HCT116 (cell line): ENCODE measurements at regions not wholly inside any gene's neighbourhood (a gene's known extent, or its start where the extent isn't known, plus 50 kb on each side); places are given as distances from the start of the nearest gene placed in this dataset.

ENCODE experiments used
- ATF3 ChIP-seq: IDR thresholded peaks from 2 replicates; pipeline ENCODE4 v1.6.1; 2012
- CEBPB ChIP-seq: IDR thresholded peaks from 2 replicates; pipeline ENCODE4 v1.6.1; 2012; ENCODE audit warnings: low read depth
- EZH2 ChIP-seq: fragments of 200-600 bp; sonication (generic); IDR thresholded peaks from 2 replicates; pipeline ENCODE4 v1.6.1; 2017; ENCODE audit warnings: antibody characterized with exemption, mixed run types
- EZH2phosphoT487 ChIP-seq: fragments of 200-600 bp; IDR thresholded peaks from 2 replicates; pipeline ENCODE4 v1.6.1; 2018; ENCODE audit warnings: antibody characterized with exemption, borderline replicate concordance
- POLR2A ChIP-seq: IDR thresholded peaks from 2 replicates; pipeline ENCODE4 v1.7.0; 2011; ENCODE audit warnings: borderline replicate concordance; ENCODE audit not compliant: insufficient read depth, insufficient read length; ENCODE audit errors: extremely low read depth
- RAD21 ChIP-seq: IDR thresholded peaks from 2 replicates; pipeline ENCODE4 v1.6.1; 2012; ENCODE audit warnings: low read depth, mild to moderate bottlenecking
- SIN3A ChIP-seq: IDR thresholded peaks from 2 replicates; pipeline ENCODE4 v1.6.1; 2012; ENCODE audit warnings: low read depth
- SP1 ChIP-seq: IDR thresholded peaks from 2 replicates; pipeline ENCODE4 v1.6.1; 2012; ENCODE audit warnings: low read depth
- ZBTB33 ChIP-seq: IDR thresholded peaks from 2 replicates; pipeline ENCODE4 v1.6.1; 2011; ENCODE audit warnings: mild to moderate bottlenecking, low read length, moderate library complexity; ENCODE audit not compliant: insufficient replicate concordance; ENCODE audit errors: extremely low read depth
- ZNF274 ChIP-seq: fragments of 200-500 bp; sonication (Bioruptor generic); IDR thresholded peaks from 2 replicates; pipeline ENCODE4 v1.6.1; 2014; ENCODE audit warnings: mild to moderate bottlenecking, low read depth, low read length, inconsistent platforms
- TF ChIP-seq, protein P1 (sequence below), 3 experiments: fragments of 200-600 bp in 1 of 3; sonication (generic) in 1 of 3; IDR thresholded peaks in 2 of 3; conservative IDR thresholded peaks in 1 of 3; 2 replicates each; pipeline ENCODE4 v1.5.1; 2012 to 2017; ENCODE audit warnings: low read depth in 2 of 3, low read length in 2 of 3, antibody characterized with exemption in 1 of 3, borderline replicate concordance in 1 of 3, control low read depth in 1 of 3, mild to moderate bottlenecking in 1 of 3, mixed read lengths in 1 of 3, mixed run types in 1 of 3, moderate library complexity in 1 of 3; ENCODE audit not compliant: insufficient read depth in 1 of 3
- TF ChIP-seq, protein P2 (sequence below): IDR thresholded peaks from 2 replicates; pipeline ENCODE4 v1.6.1; 2012; ENCODE audit warnings: low read depth

DNA sequence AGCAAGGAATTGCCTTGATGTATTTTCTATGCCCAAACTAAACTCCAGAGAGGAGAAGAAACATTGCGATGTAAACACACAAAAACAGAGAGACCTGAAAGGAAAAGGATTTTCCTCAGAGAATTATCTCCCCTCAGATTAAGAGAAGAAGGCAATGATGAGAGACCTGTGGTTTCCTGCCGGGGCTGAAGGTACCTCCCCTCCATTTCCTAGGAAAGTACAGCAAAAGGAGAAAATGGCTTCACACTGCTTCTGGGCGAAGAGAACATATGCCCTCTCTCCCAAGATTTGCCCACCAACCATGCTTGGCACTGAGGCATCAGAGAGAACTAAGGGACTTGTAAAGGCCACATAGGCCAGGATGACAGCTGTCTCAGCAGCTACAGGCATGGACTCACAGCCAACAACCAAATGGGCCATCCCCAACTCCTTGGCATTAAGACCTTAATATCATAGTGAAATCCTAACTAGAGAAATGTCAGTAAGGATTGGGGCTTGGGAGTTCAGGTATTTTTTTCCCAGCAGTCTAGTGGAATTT lies 523.0 kb downstream of the PTPRC start:
- TF ChIP-seq, protein P1, sequence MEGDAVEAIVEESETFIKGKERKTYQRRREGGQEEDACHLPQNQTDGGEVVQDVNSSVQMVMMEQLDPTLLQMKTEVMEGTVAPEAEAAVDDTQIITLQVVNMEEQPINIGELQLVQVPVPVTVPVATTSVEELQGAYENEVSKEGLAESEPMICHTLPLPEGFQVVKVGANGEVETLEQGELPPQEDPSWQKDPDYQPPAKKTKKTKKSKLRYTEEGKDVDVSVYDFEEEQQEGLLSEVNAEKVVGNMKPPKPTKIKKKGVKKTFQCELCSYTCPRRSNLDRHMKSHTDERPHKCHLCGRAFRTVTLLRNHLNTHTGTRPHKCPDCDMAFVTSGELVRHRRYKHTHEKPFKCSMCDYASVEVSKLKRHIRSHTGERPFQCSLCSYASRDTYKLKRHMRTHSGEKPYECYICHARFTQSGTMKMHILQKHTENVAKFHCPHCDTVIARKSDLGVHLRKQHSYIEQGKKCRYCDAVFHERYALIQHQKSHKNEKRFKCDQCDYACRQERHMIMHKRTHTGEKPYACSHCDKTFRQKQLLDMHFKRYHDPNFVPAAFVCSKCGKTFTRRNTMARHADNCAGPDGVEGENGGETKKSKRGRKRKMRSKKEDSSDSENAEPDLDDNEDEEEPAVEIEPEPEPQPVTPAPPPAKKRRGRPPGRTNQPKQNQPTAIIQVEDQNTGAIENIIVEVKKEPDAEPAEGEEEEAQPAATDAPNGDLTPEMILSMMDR (IDR thresholded peaks at IDR 0.05 in 2 of 3, conservative IDR thresholded peaks at IDR 0.05 in 1 of 3; ENCODE audit: borderline replicate concordance in 1 of 3, insufficient read depth in 1 of 3, low read depth in 2 of 3, low read length in 2 of 3), result no peak
- TF ChIP-seq ATF3 (no peak), RAD21 (no peak), SP1 (no peak), EZH2 (no peak), EZH2phosphoT487 (no peak), ZNF274 (no peak), POLR2A (no peak), CEBPB (no peak), SIN3A (no peak), ZBTB33 (no peak)
- TF ChIP-seq, protein P2, sequence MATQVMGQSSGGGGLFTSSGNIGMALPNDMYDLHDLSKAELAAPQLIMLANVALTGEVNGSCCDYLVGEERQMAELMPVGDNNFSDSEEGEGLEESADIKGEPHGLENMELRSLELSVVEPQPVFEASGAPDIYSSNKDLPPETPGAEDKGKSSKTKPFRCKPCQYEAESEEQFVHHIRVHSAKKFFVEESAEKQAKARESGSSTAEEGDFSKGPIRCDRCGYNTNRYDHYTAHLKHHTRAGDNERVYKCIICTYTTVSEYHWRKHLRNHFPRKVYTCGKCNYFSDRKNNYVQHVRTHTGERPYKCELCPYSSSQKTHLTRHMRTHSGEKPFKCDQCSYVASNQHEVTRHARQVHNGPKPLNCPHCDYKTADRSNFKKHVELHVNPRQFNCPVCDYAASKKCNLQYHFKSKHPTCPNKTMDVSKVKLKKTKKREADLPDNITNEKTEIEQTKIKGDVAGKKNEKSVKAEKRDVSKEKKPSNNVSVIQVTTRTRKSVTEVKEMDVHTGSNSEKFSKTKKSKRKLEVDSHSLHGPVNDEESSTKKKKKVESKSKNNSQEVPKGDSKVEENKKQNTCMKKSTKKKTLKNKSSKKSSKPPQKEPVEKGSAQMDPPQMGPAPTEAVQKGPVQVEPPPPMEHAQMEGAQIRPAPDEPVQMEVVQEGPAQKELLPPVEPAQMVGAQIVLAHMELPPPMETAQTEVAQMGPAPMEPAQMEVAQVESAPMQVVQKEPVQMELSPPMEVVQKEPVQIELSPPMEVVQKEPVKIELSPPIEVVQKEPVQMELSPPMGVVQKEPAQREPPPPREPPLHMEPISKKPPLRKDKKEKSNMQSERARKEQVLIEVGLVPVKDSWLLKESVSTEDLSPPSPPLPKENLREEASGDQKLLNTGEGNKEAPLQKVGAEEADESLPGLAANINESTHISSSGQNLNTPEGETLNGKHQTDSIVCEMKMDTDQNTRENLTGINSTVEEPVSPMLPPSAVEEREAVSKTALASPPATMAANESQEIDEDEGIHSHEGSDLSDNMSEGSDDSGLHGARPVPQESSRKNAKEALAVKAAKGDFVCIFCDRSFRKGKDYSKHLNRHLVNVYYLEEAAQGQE, result no peak
